T-helper 22 cell (primary cell): ENCODE measurements at regions not wholly inside any gene's neighbourhood (a gene's known extent, or its start where the extent isn't known, plus 50 kb on each side); places are given as distances from the start of the nearest gene placed in this dataset.

ENCODE experiments used
- DNase-seq: peaks from one replicate; pipeline ENCODE4 v3.0.0-alpha.2; 2020; ENCODE audit warnings: low read depth

- no peak for DNase-seq
Measured at GRCh38 chr22:49604732-49605302, 222.9 kb downstream of the BRD1 start.

DNA sequence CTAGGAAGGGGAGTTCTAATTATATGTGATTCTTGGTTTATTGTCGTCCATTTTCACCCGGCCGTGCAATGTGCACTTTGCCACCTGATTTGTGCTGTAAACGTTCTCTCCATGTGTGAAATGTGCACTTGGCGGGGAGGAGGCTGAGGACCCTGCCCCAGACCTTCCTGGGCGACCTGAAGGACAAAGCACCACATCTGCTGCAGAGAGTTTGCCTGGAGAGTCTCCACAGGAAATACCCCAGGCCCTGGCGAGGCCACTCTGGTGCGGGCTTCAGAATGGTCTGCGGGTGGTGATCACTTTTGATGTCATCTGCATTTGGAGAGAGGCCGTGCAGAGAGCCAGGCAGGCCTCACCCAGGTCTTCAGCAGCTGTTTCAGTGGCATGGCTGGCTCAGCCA is 224.7 kb downstream of the BRD1 start:
- DNase-seq: no peak

DNA sequence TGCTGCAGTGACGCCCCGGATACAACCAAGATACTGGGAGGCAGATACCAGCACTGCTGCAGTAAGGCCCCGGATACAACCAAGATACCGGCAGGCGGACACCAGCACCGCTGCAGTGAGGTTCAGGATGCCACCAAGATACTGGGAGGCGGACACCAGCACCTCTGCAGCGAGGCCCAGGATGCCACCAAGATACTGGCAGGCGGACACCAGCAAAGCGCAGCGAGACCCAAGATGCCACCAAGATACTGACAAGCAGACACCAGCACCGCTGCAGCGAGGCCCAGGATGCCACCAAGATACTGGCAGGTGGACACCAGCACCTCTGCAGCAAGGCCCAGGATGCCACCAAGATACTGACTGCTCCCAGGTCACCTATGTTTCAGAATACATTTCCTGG is 225.2 kb downstream of the BRD1 start:
- DNase-seq: no peak

GRCh38 chr22:49601614-49602321 is 225.9 kb downstream of the BRD1 start:
- no peak for DNase-seq

DNA sequence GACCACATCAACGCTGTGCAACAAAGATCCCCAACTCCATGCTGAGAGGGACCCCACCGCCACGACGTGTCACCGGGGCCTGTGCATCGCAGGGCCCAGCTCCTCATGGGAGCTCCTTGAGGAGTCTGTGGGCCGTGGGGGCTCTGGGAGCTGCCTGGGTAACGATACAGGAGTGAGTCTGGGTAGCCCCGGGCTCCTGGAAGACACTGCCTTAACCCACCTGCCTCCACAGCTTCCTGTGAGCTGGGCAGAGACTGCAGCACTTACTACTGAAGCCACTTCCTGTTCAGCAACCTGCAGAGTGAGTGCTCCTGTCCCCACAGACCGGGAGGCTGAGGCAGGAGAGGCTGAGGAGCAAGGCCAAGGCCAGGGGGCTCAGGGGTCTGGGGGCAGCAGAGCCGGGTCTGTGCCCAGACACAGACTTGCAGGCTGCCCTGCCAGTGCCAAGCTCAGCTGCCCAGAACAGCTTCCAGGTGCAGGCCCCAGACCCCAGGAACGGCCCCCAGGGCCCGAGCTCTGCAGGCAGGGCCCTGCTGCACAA is 226.7 kb downstream of the BRD1 start:
- no peak for DNase-seq

DNA sequence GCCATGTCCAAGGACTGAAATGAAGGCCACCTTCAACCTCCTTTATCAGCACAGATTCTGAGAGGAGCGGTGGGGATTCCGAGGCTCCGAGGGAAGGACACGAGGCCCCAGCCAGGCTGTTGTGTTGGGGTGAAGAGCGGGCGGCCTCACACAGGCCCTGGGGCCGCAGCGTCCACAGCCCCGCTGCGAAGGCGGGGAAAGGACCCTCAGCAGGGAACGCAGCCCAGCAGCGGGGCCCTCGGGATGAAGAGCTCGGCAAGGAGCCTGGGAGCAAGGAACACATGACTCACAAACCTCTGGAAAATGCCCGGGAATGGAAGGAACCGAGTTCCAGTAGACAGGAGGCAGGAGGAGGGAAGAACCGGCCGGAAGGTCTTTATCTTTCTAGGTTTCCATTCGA is 227.2 kb downstream of the BRD1 start:
- DNase-seq: no peak

DNA sequence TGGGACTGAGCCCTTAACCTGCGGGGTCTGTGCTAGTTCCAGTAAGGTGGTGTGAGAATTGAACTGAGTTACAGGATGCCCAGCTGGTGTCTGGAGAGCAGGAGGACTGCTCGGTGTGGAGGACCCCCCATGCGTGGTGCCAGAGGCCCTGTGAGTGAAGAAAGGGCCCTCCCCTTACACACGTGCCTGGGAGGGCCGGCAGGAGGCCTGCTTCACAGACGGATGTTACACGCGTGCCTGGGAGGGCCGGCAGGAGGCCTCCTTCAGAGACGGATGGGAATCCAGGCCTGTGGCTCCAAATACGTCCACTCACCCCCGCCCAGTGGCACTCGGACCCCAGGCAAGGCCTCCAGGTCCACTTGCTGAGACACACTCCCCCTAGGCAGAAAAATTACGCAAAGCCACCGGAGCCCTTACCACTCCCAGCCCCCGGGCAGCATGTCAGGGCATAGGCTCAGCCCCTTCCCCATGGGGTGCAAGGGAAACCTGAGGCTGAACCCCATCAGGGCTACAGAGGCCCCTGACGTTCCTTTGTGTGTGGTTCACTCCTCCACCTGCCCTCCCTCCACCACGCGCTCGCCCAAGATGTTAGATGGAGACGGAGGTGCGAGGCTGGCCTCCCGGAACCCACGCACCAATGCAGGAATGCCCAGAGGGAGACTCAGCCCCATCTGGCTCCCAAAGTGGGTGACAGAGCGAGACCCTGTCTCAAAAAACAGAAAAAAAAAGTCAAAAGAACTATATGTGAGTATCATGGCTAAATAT is 227.8 kb downstream of the BRD1 start:
- no peak for DNase-seq

- DNase-seq: no peak
Measured at GRCh38 chr22:49599039-49599438, 228.6 kb downstream of the BRD1 start.

DNA sequence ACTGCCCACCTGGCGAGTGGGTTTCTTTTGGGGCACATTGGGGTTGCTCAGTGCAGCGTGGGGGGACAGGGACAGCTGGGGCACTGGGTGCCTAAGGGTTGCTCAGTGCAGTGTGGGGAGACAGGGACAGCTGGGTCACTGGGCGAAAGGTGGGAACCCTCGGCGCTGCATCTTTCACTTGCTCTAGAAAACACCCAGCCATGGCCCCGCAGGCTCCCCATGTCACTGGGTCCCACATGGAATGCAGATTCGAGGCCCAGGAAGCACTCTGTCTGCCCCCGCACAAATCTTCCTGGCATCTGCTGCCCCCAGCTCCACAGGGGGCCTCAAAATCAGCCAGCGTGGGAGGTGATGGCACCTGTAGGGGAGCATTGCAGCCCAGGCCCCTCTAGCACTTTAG is 229.3 kb downstream of the BRD1 start:
- no peak for DNase-seq

- DNase-seq: no peak
Measured at GRCh38 chr22:49597428-49598039, 230.1 kb downstream of the BRD1 start.

- no peak for DNase-seq
Measured at GRCh38 chr22:49595465-49596078, 232.1 kb downstream of the BRD1 start.

GRCh38 chr22:49594078-49594477 is 233.6 kb downstream of the BRD1 start:
- no peak for DNase-seq

DNA sequence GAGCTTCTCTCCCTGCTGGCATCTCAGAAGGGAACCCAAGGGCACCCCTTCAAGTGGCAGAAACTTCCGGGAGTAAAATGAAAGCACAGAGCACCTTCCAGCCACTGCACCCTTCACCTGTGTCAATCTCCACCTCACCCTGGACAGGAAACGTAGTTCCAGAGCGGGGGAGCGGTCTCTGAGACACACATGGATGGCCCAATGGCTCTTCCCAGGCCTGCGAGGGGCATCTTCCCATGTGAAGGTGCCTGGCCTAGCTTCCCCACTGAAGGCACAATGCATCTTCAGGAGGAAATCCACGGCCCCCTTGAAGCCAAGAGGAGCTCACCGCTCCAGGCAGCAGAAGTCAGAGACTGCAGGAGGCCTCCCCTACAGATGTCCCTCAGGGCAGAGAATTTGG is 234.2 kb downstream of the BRD1 start:
- DNase-seq: no peak

DNA sequence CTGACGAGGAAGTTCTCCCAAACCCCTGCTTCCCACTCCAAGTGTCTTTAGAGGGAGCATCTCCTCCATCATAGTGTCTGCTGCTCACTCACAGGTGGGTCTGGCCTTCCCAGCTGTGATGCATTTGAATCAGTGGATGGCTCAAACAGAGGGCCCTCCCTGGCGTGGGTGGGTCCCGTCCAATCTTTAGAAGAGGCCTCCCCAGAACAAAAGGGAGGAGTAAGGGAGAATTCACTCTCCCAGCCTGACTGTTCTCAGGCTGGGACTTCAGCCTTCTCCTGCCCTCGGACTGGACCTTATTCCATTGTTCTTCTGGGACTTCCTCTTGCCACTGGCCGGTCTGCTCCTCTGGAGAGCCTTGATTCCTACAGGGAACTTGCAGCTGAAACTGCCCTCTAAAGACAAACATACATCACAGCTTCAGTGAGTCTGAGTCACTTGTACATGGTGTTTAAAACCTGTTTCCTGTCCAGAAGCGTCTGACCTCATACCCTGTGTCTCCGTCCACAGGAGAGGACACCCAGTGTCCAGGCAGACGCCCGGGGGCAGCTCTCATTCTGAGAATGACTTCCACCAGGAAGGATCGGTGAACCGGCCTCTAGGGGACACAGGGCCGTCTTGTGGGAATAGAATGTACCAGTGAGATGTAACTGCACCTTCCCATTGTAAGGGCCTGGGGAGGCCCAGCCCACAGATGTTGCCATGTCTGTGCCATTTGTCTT is 234.7 kb downstream of the BRD1 start:
- DNase-seq: no peak

DNA sequence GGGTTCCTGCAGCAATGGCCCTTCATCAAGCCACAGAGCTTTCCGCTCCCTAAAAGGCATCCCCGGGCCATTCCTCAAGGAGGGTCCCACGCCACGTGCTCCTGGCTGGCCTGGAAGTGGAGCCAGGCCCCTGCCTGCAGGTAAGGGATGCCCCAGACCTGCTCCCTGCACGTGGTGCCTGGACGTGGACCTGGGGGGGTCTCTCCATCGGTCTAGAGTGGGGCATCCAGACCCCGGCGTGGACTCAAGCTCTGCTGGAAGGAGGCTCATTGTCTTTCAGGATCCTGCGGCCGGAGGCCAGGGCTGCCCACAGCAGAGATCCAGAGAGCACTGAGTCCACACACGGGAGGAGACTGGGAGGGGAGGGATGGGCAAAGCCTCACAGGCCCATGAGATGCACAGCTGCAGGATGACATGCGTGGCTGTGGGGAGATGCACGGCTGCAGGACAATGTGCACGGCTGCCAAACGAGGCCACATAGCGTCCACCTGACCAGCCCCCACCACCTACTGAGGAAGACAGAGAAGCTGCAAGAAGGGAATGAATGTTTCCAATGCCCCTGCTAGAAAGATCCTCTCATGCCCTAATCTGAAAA is 236.7 kb downstream of the BRD1 start:
- DNase-seq: no peak

GRCh38 chr22:49590381-49590780 is 237.3 kb downstream of the BRD1 start:
- DNase-seq: no peak

GRCh38 chr22:49589811-49590210 is 237.9 kb downstream of the BRD1 start:
- no peak for DNase-seq

DNA sequence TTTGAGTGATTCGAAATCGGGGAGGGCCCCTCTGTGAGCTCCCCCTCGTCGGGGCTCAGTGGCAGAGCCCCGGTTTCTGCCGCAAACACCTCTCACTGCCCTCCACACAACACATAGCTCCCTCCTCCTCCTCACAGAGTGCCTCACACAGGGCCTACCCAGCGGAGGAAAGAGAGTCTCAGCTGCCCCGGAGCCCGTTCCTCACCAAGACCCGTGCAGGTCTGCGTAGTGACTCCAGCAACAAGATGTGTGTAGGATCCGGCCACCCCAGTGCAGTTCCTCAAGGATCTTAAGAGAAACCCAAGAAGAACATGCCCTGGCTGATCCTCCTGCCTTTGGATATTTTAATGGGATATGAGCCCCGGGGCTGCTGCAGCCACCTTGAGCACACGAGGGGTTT is 238.4 kb downstream of the BRD1 start:
- DNase-seq: no peak

DNA sequence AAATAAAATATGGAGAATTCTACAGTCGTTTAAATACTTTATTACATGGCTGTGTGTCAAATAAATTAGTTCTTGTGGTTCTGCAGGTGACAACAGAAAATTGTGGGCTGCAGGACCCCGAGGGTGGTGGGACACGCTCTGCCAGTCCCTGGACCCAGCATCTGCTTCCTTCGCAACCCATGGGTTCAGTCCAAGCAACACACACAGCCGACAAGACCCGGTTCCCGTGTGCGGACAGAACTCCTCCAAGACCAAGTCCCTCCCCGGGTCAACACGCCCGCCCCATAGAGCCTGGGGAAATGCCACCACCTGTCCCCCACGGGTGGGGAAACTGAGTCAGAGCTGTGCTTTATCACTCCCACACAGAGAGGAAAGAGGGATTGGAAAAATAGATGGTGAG is 238.9 kb downstream of the BRD1 start:
- DNase-seq: no peak

GRCh38 chr22:49587987-49588386 is 239.7 kb downstream of the BRD1 start:
- no peak for DNase-seq

GRCh38 chr22:49587421-49587820 is 240.3 kb downstream of the BRD1 start:
- DNase-seq: no peak
